H9 (cell line): ENCODE measurements at regions not wholly inside any gene's neighbourhood (a gene's known extent, or its start where the extent isn't known, plus 50 kb on each side); places are given as distances from the start of the nearest gene placed in this dataset.

Experiments
- DNase-seq: peaks from one replicate; pipeline ENCODE4 v3.0.0-alpha.2; 2017
- H2AFZ ChIP-seq: one replicate; pipeline ENCODE4 v1.6.1; 2013; ENCODE audit warnings: mild to moderate bottlenecking, low read length, control low read depth, moderate library complexity
- H2AK5ac ChIP-seq: 2 replicates; pipeline ENCODE4 v1.6.1; 2013; ENCODE audit warnings: low read length, control low read depth, mixed read lengths; ENCODE audit not compliant: insufficient read length
- H2BK120ac ChIP-seq: one replicate; pipeline ENCODE4 v1.6.1; 2013; ENCODE audit warnings: low read depth, mild to moderate bottlenecking, low read length, control low read depth, inconsistent platforms; ENCODE audit not compliant: poor library complexity, severe bottlenecking
- H2BK12ac ChIP-seq: 2 replicates; pipeline ENCODE4 v1.6.1; 2013; ENCODE audit warnings: low read length, control low read depth, mixed read lengths, low read depth; ENCODE audit not compliant: insufficient read length
- H2BK15ac ChIP-seq: 2 replicates; pipeline ENCODE4 v1.6.1; 2013; ENCODE audit warnings: low read depth, low read length, control low read depth
- H2BK20ac ChIP-seq: one replicate; pipeline ENCODE4 v1.6.1; 2013; ENCODE audit warnings: low read depth, mild to moderate bottlenecking, low read length, control low read depth, inconsistent platforms; ENCODE audit not compliant: poor library complexity, severe bottlenecking
- H2BK5ac ChIP-seq: 2 replicates; pipeline ENCODE4 v1.6.1; 2013; ENCODE audit warnings: low read length, control low read depth, mixed read lengths; ENCODE audit not compliant: insufficient read length
- H3K14ac ChIP-seq: 2 replicates; pipeline ENCODE4 v1.6.1; 2013; ENCODE audit warnings: low read length, control low read depth; ENCODE audit not compliant: insufficient read depth
- H3K18ac ChIP-seq: 2 replicates; pipeline ENCODE4 v1.6.1; 2013; ENCODE audit warnings: low read depth, mild to moderate bottlenecking, mixed read lengths, low read length, control low read depth; ENCODE audit not compliant: insufficient read length
- H3K23ac ChIP-seq: 2 replicates; pipeline ENCODE4 v1.6.1; 2013; ENCODE audit warnings: low read length, control low read depth, mixed read lengths, low read depth; ENCODE audit not compliant: insufficient read length
- H3K23me2 ChIP-seq: 2 replicates; pipeline ENCODE4 v1.6.1; 2013; ENCODE audit warnings: low read depth, mild to moderate bottlenecking, mixed read lengths, low read length, control low read depth; ENCODE audit not compliant: insufficient read length, poor library complexity, severe bottlenecking
- H3K27ac ChIP-seq: 2 replicates; pipeline ENCODE4 v1.5.1; 2013; ENCODE audit warnings: low read length, control low read depth, mixed read lengths, low read depth; ENCODE audit not compliant: insufficient read length
- H3K27me3 ChIP-seq: 2 replicates; pipeline ENCODE4 v1.6.1; 2013; ENCODE audit warnings: low read length, control low read depth, inconsistent platforms; ENCODE audit not compliant: insufficient read depth
- H3K4ac ChIP-seq: 2 replicates; pipeline ENCODE4 v1.6.1; 2013; ENCODE audit warnings: low read depth, mild to moderate bottlenecking, control low read depth, inconsistent platforms, low read length, moderate library complexity
- H3K4me1 ChIP-seq: 2 replicates; pipeline ENCODE4 v1.6.1; 2013; ENCODE audit warnings: low read length, control low read depth, inconsistent platforms; ENCODE audit not compliant: insufficient read depth
- H3K4me2 ChIP-seq: 2 replicates; pipeline ENCODE4 v1.6.1; 2013; ENCODE audit warnings: low read length, control low read depth, mixed read lengths; ENCODE audit not compliant: insufficient read length, insufficient read depth
- H3K56ac ChIP-seq: 2 replicates; pipeline ENCODE4 v1.6.1; 2013; ENCODE audit warnings: low read depth, mild to moderate bottlenecking, mixed read lengths, low read length, control low read depth; ENCODE audit not compliant: insufficient read length
- H3K79me1 ChIP-seq: 2 replicates; pipeline ENCODE4 v1.6.1; 2013; ENCODE audit warnings: low read depth, mild to moderate bottlenecking, moderate library complexity, low read length, control low read depth, inconsistent platforms; ENCODE audit not compliant: insufficient read depth, poor library complexity, severe bottlenecking
- H3K79me2 ChIP-seq: 2 replicates; pipeline ENCODE4 v1.6.1; 2013; ENCODE audit warnings: low read length, control low read depth, inconsistent platforms; ENCODE audit not compliant: insufficient read depth
- H3K9ac ChIP-seq: 2 replicates; pipeline ENCODE4 v1.6.1; 2013; ENCODE audit warnings: low read length, control low read depth, mixed read lengths; ENCODE audit not compliant: insufficient read length; ENCODE audit errors: extremely low read depth
- H3K9me3 ChIP-seq: one replicate; pipeline ENCODE4 v1.6.1; 2013; ENCODE audit warnings: low read depth, low read length, inconsistent platforms; ENCODE audit not compliant: control insufficient read depth
- H3T11ph ChIP-seq: one replicate; pipeline ENCODE4 v1.6.1; 2013; ENCODE audit warnings: mild to moderate bottlenecking, low read length, control low read depth, inconsistent platforms
- H4K20me1 ChIP-seq: one replicate; pipeline ENCODE4 v1.6.1; 2013; ENCODE audit not compliant: control insufficient read depth, insufficient read length, insufficient read depth
- H4K5ac ChIP-seq: 2 replicates; pipeline ENCODE4 v1.6.1; 2013; ENCODE audit warnings: low read depth, mild to moderate bottlenecking, mixed read lengths, low read length, control low read depth; ENCODE audit not compliant: insufficient read length
- H4K8ac ChIP-seq: replicated peaks from 2 replicates; pipeline ENCODE4 v1.6.1; 2013; ENCODE audit warnings: low read length, control low read depth, mixed read lengths, low read depth; ENCODE audit not compliant: insufficient read length
- H4K91ac ChIP-seq: 2 replicates; pipeline ENCODE4 v1.6.1; 2013; ENCODE audit warnings: low read depth, mild to moderate bottlenecking, moderate library complexity, mixed read lengths, low read length, control low read depth; ENCODE audit not compliant: insufficient read length
- H3K27ac Mint-ChIP-seq, 3 experiments: 2 replicates in 2 of 3; 3 replicates in 1 of 3; pipeline ENCODE4 v1.8.0; 2020 to 2021; ENCODE audit warnings: mixed read lengths in 3 of 3, mild to moderate bottlenecking in 1 of 3, moderate library complexity in 1 of 3
- H3K27me3 Mint-ChIP-seq: 2 replicates; pipeline ENCODE4 v1.8.0; 2021; ENCODE audit warnings: low read depth, mild to moderate bottlenecking, moderate library complexity, mixed read lengths
- H3K36me3 Mint-ChIP-seq, 3 experiments: 2 replicates in 2 of 3; 3 replicates in 1 of 3; pipeline ENCODE4 v1.8.0; 2020 to 2021; ENCODE audit warnings: low read depth in 3 of 3, mixed read lengths in 3 of 3; ENCODE audit not compliant: insufficient read depth in 1 of 3
- H3K4me1 Mint-ChIP-seq, 2 experiments: 2 replicates each; pipeline ENCODE4 v1.8.0; 2020; ENCODE audit warnings: mixed read lengths in 2 of 2
- H3K4me3 Mint-ChIP-seq, 2 experiments: 2 replicates in 1 of 2; 3 replicates in 1 of 2; pipeline ENCODE4 v1.8.0; 2020 to 2021; ENCODE audit warnings: mild to moderate bottlenecking in 2 of 2, mixed read lengths in 2 of 2, moderate library complexity in 1 of 2
- H3K9me3 Mint-ChIP-seq, 2 experiments: 2 replicates in 1 of 2; 3 replicates in 1 of 2; pipeline ENCODE4 v1.8.0; 2020; ENCODE audit warnings: mild to moderate bottlenecking in 2 of 2, mixed read lengths in 2 of 2, moderate library complexity in 1 of 2
- CTCF ChIP-seq: fragments of 200-600 bp; sonication (generic); conservative IDR thresholded peaks from 3 replicates; pipeline ENCODE4 v1.8.0; 2021; ENCODE audit warnings: antibody characterized with exemption, mild to moderate bottlenecking
- WGBS: extraction: QIAGEN DNeasy Blood & Tissue Kit; methylation state at CpG from one replicate; pipeline ENCODE4 v1.1.7; 2013; ENCODE audit warnings: missing lambda C conversion rate, low lambda C conversion rate, mixed read lengths; ENCODE audit not compliant: insufficient read length; ENCODE audit errors: extremely low coverage; 5-methylcytosine and 5-hydroxymethylcytosine counted together

GRCh38 chr2:236990552-236990951 is 95.1 kb upstream of the COPS8 start:
- Histone ChIP-seq H2BK12ac (no peak overlapping the region), H2BK15ac (no peak overlapping the region), H2AK5ac (no peak overlapping the region), H3K4me1 (peaks cover 2% of the 10 kb centered on the region; the same call in 1 of the 2 replicates), H3K79me2 (no peaks in the 10 kb centered on the region), H3K9ac (no peak overlapping the region), H3K4ac (no peak overlapping the region), H4K20me1 (no peaks in the 10 kb centered on the region), H2AFZ (no peak overlapping the region), H3K23me2 (no peaks in the 10 kb centered on the region), H3K4me2 (no peak overlapping the region), H2BK20ac (no peak overlapping the region), H3K56ac (no peak overlapping the region), H3T11ph (no peak overlapping the region), H2BK5ac (no peak overlapping the region), H4K91ac (no peak overlapping the region), H3K27ac (no peak overlapping the region), H3K18ac (no peak overlapping the region), H4K8ac (no peak overlapping the region), H4K5ac (no peak overlapping the region), H3K9me3 (no peaks in the 10 kb centered on the region), H3K14ac (no peak overlapping the region), H2BK120ac (no peak overlapping the region), H3K79me1 (no peaks in the 10 kb centered on the region), H3K23ac (no peak overlapping the region), H3K27me3 (no peaks in the 10 kb centered on the region)
- Mint-ChIP-seq H3K9me3 (no peaks in the 10 kb centered on the region; a peak in 1 of 5 replicates), H3K27me3 (peaks cover 14% of the 10 kb centered on the region), H3K36me3 (no peaks in the 10 kb centered on the region; a peak in 1 of 7 replicates), H3K4me3 (no peak overlapping the region), H3K4me1 (peaks cover 13 to 14% of the 10 kb centered on the region in 2 experiments), H3K27ac (no peak overlapping the region)
- DNase-seq: no peak
- no peak for TF ChIP-seq CTCF
- WGBS: no CpG with 5 or more reads among the region's 2 CpGs
